GM23338 (cell line): ENCODE measurements at regions not wholly inside any gene's neighbourhood (a gene's known extent, or its start where the extent isn't known, plus 50 kb on each side); places are given as distances from the start of the nearest gene placed in this dataset.

ENCODE experiments used
- CTCF ChIP-seq, 2 experiments: fragments of 200-600 bp in 1 of 2; sonication (generic) in 1 of 2; conservative IDR thresholded peaks; 2 replicates each; pipeline versions ENCODE4 v1.5.1 to v1.6.1; 2016 to 2017; ENCODE audit warnings: antibody characterized with exemption in 2 of 2, low read depth in 2 of 2, mild to moderate bottlenecking in 2 of 2, moderate library complexity in 1 of 2
- EZH2 ChIP-seq: fragments of 200-600 bp; sonication (generic); IDR thresholded peaks from one replicate; pipeline ENCODE4 v1.8.0; 2017; ENCODE audit warnings: antibody characterized with exemption, mild to moderate bottlenecking, low read depth; ENCODE audit not compliant: unreplicated experiment
- POLR2AphosphoS5 ChIP-seq: IDR thresholded peaks from 2 replicates; pipeline ENCODE4 v1.6.1; 2016; ENCODE audit warnings: antibody characterized with exemption, low read depth
- REST ChIP-seq: IDR thresholded peaks from one replicate; pipeline ENCODE4 v1.6.1; 2018; ENCODE audit warnings: antibody characterized with exemption; ENCODE audit not compliant: unreplicated experiment

GRCh38 chr20:18974660-18975059, 161.1 kb downstream of the SCP2D1 start:
- TF ChIP-seq CTCF (conservative IDR thresholded peaks at IDR 0.05; ENCODE audit: low read depth in 2 of 2): no peak
- TF ChIP-seq EZH2: no peak
- no peak for TF ChIP-seq POLR2AphosphoS5
- TF ChIP-seq REST: no peak
